Left lobe of liver (tissue), 2 donors: ENCODE measurements at regions not wholly inside any gene's neighbourhood (a gene's known extent, or its start where the extent isn't known, plus 50 kb on each side); places are given as distances from the start of the nearest gene placed in this dataset.
"Not testable (repeated sequence)": the region's sequence is repeated elsewhere in the genome, so short reads cannot be mapped to it uniquely, and the experiment has no call there.

Experiments used
- ATAC-seq: fragments of 200-7000 bp; cut with Tn5 transposase; one replicate; pipeline ENCODE4 v1.9.1; 2020; ENCODE audit warnings: mild to moderate bottlenecking, moderate library complexity
- DNase-seq: peaks from one replicate; pipeline ENCODE4 v3.0.0-alpha.2; 2020; ENCODE audit warnings: low spot score
- donor health status: DM: no; HTN: no; CAD: no; lungs with moderate emphysema.
- donor health status: DM: no; HTN: yes; CAD: no.

- ATAC-seq, DNase-seq: not testable (repeated sequence)
Measured at GRCh38 chr1:198963796-198964195, 325.0 kb downstream of the PTPRC start.

- ATAC-seq = no peak
- DNase-seq = no peak
Measured at GRCh38 chr1:198966519-198966918, 327.7 kb downstream of the PTPRC start.

GRCh38 chr1:198967566-198967965 is 328.7 kb downstream of the PTPRC start:
- ATAC-seq (no peak), DNase-seq (no peak)

- ATAC-seq (no peak), DNase-seq (no peak)
Measured at GRCh38 chr1:198968866-198969265, 330.0 kb downstream of the PTPRC start.

GRCh38 chr1:198969981-198970380 is 331.1 kb downstream of the PTPRC start:
- ATAC-seq (no peak), DNase-seq (no peak)

GRCh38 chr1:198970916-198971315 is 332.1 kb downstream of the PTPRC start:
- ATAC-seq (peak; percentile 61), DNase-seq (no peak)

- ATAC-seq (no peak), DNase-seq (no peak)
Measured at GRCh38 chr1:198977909-198978308, 339.1 kb downstream of the PTPRC start.

- ATAC-seq = no peak
- no peak for DNase-seq
Measured at GRCh38 chr1:198978523-198978922, 339.7 kb downstream of the PTPRC start.

- no peak for DNase-seq
- no peak for ATAC-seq
Measured at GRCh38 chr1:198986036-198986435, 347.2 kb downstream of the PTPRC start.

- ATAC-seq (no peak), DNase-seq (no peak)
Measured at GRCh38 chr1:198986442-198986841, 347.6 kb downstream of the PTPRC start.

- no peak for DNase-seq
- no peak for ATAC-seq
Measured at GRCh38 chr1:199002661-199003060, 363.8 kb downstream of the PTPRC start.

- no peak for ATAC-seq
- DNase-seq = no peak
Measured at GRCh38 chr1:199007423-199007822, 368.6 kb downstream of the PTPRC start.

- ATAC-seq = no peak
Measured at GRCh38 chr1:199009447-199009846, 370.6 kb downstream of the PTPRC start.

GRCh38 chr1:199010492-199010891 is 371.7 kb downstream of the PTPRC start:
- ATAC-seq = no peak
- no peak for DNase-seq

More at GRCh38 chr1:199009447-199009846, 370.6 kb downstream of the PTPRC start:
- DNase-seq = no peak

GRCh38 chr1:199010933-199011332 is 372.1 kb downstream of the PTPRC start:
- no peak for ATAC-seq

GRCh38 chr1:199015799-199016198 is 377.0 kb downstream of the PTPRC start:
- ATAC-seq (no peak), DNase-seq (no peak)

More at GRCh38 chr1:199010933-199011332, 372.1 kb downstream of the PTPRC start:
- DNase-seq = no peak

GRCh38 chr1:199018471-199019135 is 379.8 kb downstream of the PTPRC start:
- no peak for ATAC-seq
- no peak for DNase-seq

- no peak for DNase-seq
Measured at GRCh38 chr1:199020051-199020450, 381.2 kb downstream of the PTPRC start.

GRCh38 chr1:199020904-199021303 is 382.1 kb downstream of the PTPRC start:
- ATAC-seq (no peak), DNase-seq (no peak)

More at GRCh38 chr1:199020051-199020450, 381.2 kb downstream of the PTPRC start:
- ATAC-seq = no peak

GRCh38 chr1:199029401-199029800 is 390.6 kb downstream of the PTPRC start:
- ATAC-seq (no peak), DNase-seq (no peak)

GRCh38 chr1:199029855-199030254 is 391.0 kb downstream of the PTPRC start:
- no peak for ATAC-seq

GRCh38 chr1:199030541-199030940 is 391.7 kb downstream of the PTPRC start:
- not testable (repeated sequence) for DNase-seq, ATAC-seq

More at GRCh38 chr1:199029855-199030254, 391.0 kb downstream of the PTPRC start:
- no peak for DNase-seq

GRCh38 chr1:199031170-199031569 is 392.3 kb downstream of the PTPRC start:
- not testable (repeated sequence) for DNase-seq, ATAC-seq
